ENCODE measurements at regions not wholly inside any gene's neighbourhood (a gene's known extent, or its start where the extent isn't known, plus 50 kb on each side); places are given as distances from the start of the nearest gene placed in this dataset.

DNA sequence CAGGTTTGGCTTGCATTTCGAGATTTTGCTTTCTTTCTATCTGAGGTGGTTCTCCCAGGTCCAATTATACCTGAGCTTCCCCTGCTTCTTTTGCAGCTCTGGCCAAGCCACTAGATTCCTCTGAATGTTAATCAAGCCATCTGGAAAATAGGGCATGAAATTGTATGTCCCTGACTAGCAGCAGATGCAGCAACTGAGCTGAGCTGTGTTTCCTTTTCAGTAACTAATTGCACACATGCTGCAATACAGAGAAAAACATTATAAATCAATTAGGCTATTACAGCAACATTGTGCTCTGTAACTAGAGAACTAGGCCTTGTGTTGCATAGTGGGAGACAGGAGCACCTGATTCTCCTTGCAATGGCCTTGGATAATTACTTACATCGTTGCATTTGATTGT is 408.3 kb downstream of the ETS1 start:
- no peak for TF ChIP-seq POLR2A (IDR thresholded peaks at IDR 0.05)
- no peak for TF ChIP-seq CTCF (IDR thresholded peaks at IDR 0.05)

All from body of pancreas (tissue), 4 donors.